Kidney capillary endothelial cell (primary cell): ENCODE measurements at regions not wholly inside any gene's neighbourhood (a gene's known extent, or its start where the extent isn't known, plus 50 kb on each side); places are given as distances from the start of the nearest gene placed in this dataset.

Experiments
- DNase-seq: peaks from one replicate; pipeline ENCODE4 v3.0.0-alpha.2; 2018; ENCODE audit warnings: low spot score

DNA sequence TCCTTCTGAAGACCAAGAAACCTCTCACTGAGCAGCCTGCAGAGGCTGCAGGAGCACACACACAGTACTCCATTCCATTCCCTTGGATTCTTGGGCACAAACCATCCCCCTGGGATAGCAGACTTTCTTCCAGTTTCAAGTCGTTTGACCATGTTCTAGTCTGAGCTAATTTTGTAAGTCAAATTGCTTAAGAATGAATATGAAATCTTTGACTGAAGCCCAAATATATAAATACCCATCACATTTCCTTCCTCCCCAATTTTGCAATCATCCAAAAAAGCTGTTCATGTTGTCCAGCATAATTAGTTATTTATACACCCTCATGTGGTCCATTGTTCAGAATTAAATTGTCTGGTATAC, 231.2 kb upstream of the TPRG1 start:
- no peak for DNase-seq

DNA sequence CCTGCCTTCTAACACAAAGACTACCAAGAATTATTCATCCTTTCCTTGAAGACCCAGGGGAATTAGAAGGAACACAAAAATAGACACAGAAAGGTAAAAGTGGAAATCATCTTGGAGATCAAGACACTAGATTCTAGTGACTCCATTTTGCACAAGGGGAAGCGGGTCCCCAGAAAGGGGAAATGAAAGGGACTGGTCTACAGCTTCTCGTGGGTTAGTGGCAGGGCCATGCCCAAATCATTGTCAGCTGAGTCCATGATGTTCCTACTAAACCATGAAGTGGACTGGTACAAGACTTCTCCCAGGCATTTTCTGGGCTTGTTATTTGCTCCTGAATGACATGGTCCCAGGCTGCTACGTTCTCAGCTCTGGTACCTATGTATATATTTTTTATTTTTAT, 230.7 kb upstream of the TPRG1 start:
- no peak for DNase-seq

- no peak for DNase-seq
Observed at GRCh38 chr3:188942191-188942590, 229.6 kb upstream of the TPRG1 start.

GRCh38 chr3:188943591-188943990, 228.2 kb upstream of the TPRG1 start:
- no peak for DNase-seq

- DNase-seq, result no peak
Observed at GRCh38 chr3:188944108-188944507, 227.7 kb upstream of the TPRG1 start.

GRCh38 chr3:188946351-188947240, 225.2 kb upstream of the TPRG1 start:
- no peak for DNase-seq

DNA sequence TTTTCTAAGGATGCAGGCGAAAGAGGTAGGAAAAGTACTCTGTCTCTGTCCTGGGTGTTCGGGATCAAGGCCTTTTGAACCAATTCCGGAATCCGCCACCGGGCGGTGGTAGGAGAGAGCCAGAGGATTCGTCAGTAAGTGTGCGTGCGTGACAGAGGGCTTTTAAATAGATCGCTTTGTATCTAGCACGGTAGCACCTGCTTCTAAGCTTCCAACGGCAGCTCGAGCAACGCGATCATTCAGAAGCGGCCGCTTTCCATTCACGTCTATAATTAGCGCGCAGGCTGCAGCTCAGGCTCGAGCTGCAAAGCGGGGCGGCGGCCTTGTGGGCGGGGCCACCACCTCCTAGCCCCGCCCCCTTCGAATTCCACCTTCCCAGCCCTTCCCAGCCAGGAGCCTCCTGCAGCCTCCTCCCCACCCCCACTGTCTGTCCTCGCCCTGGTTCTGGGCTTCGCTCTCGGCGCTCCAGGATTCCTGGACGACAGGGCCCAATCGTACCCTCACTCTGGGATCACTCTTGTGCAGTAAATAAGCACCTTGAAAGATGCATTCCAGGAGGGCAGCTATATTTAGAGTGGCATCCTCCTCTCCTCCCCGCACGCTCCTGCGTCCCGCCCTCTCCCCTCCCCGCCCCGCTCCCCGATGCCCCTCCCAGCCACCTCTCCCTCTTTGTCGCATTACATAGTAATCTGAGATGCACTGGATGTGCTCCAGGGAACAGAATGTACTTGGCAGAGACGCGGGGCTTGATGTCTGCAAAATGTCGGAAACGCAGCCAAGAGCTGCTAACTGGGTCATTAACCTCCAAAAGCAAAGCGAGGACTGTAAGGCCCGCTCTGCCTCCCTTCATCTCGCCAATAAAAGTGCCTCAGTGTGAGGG, 224.1 kb upstream of the TPRG1 start:
- no peak for DNase-seq

GRCh38 chr3:188948281-188948996, 223.3 kb upstream of the TPRG1 start:
- no peak for DNase-seq

- DNase-seq, result no peak
Observed at GRCh38 chr3:188948997-188949389, 222.8 kb upstream of the TPRG1 start.

DNA sequence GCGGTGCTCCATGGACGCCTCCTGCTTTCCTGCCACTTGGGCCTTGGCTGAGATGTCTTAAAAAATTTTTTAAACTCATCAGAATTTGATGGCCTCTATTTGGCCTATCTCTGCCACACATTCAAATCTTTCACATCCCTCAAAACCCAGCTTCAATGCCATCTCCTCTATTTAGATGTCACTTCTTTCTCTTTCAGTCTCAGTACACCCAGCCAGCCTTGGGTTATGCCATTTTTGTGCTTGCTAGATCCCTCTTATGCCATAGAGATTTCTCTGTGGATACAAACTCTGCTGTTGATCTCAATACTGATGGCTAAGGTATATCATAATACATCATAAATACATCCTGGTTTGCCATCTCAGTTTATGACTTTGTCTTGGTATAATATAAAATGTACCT, 222.3 kb upstream of the TPRG1 start:
- DNase-seq, result no peak

DNA sequence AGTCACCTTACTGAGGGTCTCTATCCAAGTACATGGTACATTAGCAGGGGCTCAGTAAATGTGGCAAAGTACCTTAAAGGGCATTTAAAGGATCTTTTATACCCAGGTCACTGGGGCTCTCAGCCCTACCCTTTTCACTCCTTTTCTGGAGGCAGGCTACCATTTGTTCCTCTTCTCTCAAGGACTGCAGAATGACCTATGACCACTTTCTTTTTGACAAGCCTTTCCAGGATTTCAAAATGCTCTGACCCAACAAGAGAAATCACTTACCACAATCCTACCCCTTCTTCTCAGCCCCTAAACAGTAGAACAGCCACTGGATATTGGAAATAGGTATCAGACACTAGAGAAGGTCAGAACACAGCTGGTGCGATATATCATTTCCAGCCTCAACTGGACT, 221.8 kb upstream of the TPRG1 start:
- DNase-seq, result no peak

- peak; percentile 94 for DNase-seq
Observed at GRCh38 chr3:188950832-188951489, 220.8 kb upstream of the TPRG1 start.

GRCh38 chr3:188951734-188952133, 220.0 kb upstream of the TPRG1 start:
- no peak for DNase-seq

DNA sequence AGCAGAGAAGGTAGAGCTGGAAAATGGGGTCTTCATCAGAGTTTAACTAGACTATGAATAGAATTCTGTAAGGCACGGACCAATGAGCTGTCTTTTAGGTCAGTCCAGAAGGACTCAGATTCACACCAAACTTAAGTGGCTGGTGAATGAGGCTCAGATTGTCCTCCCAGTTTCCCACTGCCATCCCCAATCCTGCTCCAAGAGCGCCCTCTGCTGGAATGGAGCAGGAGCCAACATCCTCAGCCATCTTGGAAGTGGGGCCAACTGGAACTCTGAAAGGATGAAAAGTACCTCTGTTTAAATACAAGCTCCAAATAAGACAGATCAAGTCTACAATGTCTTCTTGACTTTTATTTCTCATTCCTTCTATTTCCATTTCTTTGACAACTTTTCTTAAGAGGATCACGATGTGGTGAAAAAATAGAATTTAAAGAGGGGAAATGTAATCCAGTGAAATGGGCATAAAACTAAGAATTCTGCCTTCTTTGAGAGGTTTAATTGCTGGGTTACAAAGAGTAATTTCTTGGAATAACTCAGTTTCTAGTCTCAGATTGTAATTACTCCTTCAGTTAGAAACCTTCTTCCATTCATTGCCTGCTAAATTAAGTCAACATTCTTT, 217.1 kb upstream of the TPRG1 start:
- DNase-seq, result peak; percentile 86

DNA sequence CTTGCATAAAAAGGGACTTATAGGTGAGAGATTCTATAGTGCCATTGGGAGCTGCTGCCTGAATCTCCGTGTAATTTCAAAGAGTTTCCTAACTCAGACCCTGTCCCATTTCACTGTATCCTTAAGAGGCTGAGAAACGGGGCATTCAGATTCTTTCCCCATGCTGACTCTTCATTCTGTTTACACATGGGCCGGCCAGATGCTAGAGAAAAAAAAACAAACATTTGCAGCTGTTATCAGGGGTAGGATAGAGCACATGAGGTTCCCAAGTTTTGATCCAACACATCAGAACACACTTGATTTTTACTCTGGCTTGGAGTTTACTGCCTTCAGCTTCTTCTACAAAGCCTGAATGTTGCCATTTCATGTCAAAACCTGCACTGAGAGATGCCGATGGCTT, 215.9 kb upstream of the TPRG1 start:
- no peak for DNase-seq

DNA sequence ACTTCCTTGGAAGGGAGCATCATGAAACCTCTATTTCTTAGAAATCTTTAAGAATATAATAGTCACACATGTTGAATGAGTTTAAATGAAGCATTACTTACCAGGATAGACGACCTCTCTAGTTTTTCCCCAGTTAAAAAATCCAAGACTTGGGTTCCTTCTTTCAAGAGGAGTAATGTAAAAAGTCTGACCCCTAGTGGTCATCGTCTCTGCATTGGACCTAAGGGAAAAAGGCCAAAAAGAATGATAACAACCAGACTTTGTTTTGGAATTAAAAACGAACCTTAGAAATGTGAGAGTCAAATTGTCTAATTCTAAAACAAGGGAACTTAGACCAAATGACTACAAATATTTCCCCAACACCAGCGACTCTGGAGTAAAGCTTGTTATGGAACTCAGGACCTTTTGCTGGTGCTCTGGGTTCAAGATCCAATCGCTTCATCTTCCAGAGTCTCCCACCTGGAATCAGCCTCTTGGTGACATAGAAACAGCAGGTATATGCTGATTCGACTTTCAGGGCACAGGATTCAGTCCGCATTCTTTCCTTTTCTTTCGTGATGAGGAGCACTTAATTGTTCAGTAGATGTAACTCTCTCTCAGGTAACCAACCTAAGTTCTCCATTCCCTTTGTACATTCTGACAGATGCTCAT, 214.8 kb upstream of the TPRG1 start:
- no peak for DNase-seq

GRCh38 chr3:188959013-188959412, 212.8 kb upstream of the TPRG1 start:
- DNase-seq, result no peak

GRCh38 chr3:188962253-188963247, 209.2 kb upstream of the TPRG1 start:
- no peak for DNase-seq

DNA sequence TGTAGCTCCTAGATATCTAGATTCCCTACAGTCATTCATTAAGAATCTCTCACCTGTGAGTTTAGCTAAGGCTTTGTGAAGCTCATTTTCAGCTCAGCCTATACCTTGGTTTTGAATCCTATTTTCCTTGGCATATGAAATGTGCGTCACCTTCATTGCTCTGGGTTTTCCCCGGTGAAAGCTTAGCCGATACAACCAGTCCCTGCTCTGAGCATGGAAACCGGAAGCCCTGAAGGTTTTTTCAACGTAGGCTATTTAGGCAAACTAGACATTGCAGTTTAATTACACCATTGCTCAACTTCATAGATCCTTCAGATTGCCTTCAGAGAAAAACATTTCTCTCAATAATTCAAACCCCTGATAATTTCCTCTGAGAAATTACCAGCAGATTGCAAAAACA, 206.8 kb upstream of the TPRG1 start:
- DNase-seq, result no peak

DNA sequence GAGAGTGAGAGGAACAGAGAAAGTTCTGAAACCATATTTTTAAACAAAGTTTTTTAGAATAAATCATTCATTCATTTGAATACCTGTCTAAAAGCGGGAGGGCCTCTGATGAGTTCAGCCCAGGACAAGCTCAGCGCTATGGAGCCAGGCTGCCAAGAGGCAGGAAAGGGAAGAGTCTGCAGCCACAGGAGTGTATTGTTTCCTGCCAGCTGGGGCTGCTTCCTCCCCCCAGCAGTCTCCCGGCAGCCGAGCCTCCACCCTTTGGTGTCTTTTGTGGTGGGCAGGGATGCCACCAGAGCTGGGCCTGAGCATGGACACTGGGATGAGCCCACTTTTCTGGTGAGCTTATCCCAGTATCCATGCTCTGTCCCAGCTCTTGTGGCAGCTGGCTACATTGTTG, 199.5 kb upstream of the TPRG1 start:
- peak; percentile 68 for DNase-seq
